Stimulated activated CD4-positive, alpha-beta T cell treated with anti-CD3 and anti-CD28 coated beads, TNF-alpha, amount 100 ng/mL, for 4 hours (primary cell): ENCODE measurements at regions not wholly inside any gene's neighbourhood (a gene's known extent, or its start where the extent isn't known, plus 50 kb on each side); places are given as distances from the start of the nearest gene placed in this dataset.

Experiments
- DNase-seq, 3 experiments: peaks; one replicate each; pipeline ENCODE4 v3.0.0-alpha.2; 2020; ENCODE audit warnings: low read depth in 3 of 3

DNA sequence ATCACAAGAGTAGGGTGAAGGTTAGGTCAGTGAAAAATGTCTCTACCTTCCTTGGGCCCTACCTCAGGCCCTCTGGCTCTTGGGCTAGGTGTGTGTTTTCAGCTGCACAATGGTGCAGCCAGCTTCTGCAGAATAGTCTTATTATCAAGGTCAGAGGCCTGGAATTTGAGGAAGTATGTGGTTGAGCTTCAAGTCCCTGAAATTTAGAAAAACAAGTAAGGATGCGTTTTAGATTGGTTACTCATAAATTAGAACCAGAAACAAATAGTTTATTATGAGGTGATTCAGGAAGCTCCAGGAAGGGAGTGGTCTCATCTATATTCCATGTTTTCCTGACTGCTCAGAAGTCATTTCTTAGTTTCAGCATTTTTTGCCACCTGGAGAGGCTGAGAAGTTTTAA is 204.2 kb upstream of the CELF4 start:
- no peak for DNase-seq

DNA sequence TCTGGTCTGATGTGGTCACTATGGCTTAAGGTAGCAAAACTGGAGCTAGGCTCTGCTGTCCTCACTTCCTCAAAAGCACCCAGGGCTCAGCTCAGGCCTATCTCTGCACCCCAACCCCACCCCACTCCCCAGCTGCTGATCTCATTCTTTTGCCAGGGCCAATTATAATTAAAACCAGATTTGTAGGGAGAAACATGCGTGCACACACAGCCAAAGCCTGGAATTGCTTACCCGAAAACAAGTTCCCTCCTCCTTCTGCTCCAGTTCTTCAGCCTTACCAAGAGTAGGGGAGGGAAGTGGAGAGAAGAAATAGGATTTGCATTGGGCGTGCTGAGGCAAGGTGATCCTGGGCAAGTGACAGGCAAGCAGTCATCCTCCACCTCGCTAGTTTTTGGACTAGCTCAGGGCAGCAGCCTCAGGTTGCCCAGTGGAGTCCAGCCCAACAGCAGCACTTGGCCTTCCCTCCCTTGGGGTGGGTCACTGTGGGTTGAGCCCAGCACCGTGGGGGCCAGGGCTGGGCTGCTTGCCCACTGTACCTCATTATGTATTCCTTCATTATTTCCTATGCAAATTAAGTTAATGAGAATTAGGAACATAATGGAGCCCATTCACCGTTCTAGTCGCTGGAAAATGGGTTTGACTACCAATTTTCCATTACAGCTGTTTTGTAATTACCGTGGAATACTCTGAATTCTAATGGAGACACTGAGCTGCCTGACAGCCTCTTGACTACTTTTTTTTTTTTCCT is 199.1 kb upstream of the CELF4 start:
- no peak for DNase-seq

DNA sequence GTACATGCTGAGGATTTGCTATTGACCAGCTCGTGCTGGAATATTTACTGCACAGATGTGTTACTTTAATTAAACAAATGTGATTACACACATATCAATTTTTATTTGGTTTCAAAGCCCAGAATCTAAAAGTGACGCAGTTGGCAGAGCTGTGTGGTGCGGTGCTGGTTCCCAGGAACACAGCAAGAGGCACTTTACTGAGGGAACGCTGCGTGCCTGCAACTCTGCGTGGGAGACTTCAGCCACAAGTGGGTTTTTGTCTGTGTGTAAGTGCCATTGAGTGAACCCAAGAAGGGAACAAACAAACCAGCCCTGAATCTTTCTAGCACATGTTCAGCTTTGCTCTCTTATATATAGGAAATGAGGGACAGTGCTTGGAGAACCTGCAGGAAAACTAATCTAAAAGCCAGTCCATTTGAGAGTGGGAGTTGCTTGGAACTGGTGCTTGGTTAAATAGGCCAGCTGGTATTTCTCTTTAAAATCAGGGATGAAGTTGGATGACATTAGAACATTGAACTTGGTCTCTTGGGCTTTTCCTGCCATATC is 196.6 kb upstream of the CELF4 start:
- no peak for DNase-seq

DNA sequence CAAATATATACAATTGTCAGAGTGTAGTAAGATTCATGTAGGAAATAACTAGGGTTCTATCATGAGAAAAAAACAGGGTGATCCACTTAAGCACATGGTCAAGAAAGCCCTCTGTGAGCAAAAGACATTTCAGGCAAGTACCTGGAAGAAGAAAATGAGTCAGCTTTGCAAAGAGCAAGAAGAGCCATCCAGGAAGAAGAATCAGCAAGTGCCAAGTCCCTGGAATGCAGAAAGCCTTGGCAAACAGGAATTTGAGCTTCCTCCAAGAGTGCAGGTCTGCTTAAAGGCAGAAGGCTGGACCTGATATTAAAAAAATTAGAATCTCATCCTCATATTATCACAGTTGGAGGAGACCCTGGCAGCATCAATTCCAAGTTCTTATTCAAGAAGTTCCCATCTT is 188.5 kb upstream of the CELF4 start:
- DNase-seq: no peak

GRCh38 chr18:37742436-37742835 is 176.8 kb upstream of the CELF4 start:
- DNase-seq: no peak

GRCh38 chr18:37741032-37741623 is 175.5 kb upstream of the CELF4 start:
- DNase-seq: no peak

GRCh38 chr18:37734406-37734805 is 168.8 kb upstream of the CELF4 start:
- DNase-seq: no peak

GRCh38 chr18:37729716-37730115 is 164.1 kb upstream of the CELF4 start:
- no peak for DNase-seq

DNA sequence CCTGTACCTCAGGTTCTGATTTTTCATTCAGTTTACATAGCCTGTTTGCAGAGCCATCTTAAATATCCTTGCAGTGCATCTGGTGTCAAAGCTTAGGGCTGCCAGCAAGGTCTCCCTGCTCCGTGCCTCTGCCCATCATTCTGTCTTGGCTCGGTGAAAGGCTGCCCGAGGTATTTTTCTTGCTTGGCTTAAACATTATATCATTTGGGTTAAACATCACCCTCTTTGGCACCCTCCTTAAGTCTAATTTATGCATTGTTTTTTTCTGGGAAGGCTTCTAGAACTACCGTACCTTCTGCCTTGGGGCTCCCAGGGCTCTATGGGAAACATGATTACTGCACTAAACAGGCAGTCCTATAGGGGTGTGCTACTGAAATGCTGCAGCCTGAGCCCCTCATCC is 158.6 kb upstream of the CELF4 start:
- DNase-seq: no peak

GRCh38 chr18:37721544-37722522 is 156.2 kb upstream of the CELF4 start:
- no peak for DNase-seq

GRCh38 chr18:37720663-37721062 is 155.1 kb upstream of the CELF4 start:
- DNase-seq: no peak

- no peak for DNase-seq
Observed at GRCh38 chr18:37717656-37718055, 152.1 kb upstream of the CELF4 start.

DNA sequence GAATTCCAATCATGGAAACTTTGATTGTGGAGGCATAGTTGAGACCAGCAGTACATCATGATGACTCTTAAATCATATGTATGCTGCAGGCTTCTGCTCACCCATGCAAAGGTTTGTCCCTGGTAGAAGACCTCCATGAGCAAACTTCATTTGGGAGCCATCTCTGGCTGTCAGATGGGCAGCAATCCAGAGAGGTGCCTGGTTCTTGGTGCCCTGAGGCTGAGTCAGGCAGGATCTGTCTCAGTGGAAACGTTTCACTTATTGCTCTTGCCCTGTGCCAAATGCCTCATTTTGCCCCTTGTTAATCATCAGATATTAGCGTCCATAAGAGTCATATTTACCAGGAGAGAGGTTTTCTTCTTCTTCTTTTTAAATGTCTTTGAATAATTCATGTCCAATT is 151.5 kb upstream of the CELF4 start:
- DNase-seq: no peak

GRCh38 chr18:37716106-37716735 is 150.6 kb upstream of the CELF4 start:
- DNase-seq: no peak

DNA sequence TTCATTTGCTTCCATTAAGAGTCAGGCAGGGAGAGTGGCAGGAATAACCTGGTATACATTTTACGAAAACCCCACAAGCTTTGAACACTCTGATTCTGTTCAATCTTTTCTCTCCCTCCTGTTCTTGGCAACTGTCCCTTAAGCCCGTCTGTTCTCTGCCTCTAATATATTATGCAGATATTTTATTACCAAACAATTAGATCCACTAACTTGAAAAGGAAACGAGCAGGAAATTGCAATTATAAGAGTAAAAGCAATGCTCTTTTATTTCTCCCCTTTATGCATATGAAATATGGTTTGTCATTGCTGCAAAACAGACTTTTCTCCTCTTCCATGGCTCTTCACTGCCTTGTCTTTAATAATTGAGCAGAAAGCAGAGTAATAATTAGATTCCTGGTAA is 149.1 kb upstream of the CELF4 start:
- DNase-seq: no peak

DNA sequence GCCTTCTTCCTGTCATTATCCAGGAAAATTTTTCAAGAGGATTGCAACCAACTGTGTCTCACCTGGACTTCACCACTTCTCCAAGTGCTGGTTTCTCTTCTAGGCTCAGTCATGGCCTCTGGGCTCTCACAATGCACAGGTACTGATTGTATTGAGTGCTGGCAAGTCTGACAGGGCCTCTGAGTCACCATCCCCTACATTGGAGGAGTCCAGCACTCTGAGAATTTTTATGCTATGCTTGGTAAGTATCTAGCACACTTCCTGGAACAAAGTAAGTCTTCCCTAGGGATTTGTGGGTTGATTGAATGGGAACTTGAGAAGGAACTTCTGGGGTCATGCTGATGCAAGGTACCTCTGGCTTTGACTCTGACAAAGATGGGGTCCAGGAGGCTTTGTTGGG is 147.2 kb upstream of the CELF4 start:
- DNase-seq: no peak

- no peak for DNase-seq
Observed at GRCh38 chr18:37711766-37712505, 146.3 kb upstream of the CELF4 start.

DNA sequence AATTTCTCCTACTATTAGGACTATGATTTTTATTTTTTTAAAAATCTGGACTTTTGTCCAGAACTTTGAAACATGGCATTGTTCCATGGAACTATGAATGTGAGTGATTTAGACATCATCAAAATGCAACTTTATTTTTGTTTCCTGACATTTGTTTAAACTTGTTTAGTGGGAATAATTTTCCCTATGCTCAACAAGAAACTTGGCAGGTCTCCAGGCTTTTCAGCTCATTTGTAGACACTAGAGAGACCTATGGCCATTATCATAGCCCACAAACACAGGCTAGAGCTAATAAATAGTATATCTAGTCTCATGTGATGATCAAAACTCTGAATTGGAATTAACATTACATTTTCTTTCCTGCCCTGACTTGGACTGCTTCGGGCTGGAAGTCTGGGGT is 145.1 kb upstream of the CELF4 start:
- no peak for DNase-seq

DNA sequence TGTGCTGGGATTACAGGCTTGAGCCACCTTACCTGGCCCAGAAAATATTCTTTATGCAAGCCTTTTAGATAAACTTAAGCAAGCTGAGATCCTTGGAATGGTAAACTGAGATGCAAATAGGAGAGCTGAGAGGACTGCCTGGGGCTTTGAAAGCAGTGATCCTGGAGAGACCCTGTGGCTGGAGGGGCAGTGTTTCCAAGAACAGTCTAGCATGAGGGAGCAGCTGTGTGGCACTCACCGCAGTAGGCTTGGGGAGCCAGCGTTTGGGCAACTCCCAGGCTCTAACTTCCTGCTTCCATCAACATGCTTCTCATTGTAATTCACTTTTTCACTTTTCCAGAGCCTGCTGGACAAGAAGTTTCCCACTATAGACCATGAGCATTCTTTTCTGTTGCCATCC is 144.1 kb upstream of the CELF4 start:
- DNase-seq: no peak

DNA sequence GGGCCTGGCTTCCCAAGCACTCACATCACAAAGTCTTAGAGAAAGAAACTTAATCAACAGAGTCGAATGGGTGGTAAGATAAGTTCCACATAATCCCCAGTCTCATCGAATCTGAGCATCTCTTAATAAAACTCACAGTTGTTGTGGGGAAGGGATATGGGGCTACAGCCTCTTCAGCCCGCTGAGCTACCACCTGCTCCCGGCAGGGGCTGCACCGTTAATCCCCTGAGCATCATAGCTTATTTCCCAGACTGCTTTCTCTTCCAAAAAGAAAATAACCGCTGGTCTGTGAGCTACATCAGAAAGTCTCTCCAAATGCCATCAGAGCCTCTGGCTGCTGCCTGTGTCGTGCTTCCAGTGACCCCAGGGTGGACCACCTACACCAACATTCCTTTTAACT is 139.4 kb upstream of the CELF4 start:
- DNase-seq: no peak

GRCh38 chr18:37702841-37703240 is 137.2 kb upstream of the CELF4 start:
- DNase-seq: no peak
